ENCODE measurements at regions not wholly inside any gene's neighbourhood (a gene's known extent, or its start where the extent isn't known, plus 50 kb on each side); places are given as distances from the start of the nearest gene placed in this dataset.

GRCh38 chr5:1748271-1748670 is 51.4 kb downstream of the MRPL36 start:
- no peak for DNase-seq (ENCODE audit: low read depth, low spot score)
- ATAC-seq: no peak
- H3K4me1 ChIP-seq (ENCODE audit: control insufficient read depth, insufficient read depth, low read length): no peaks in the 10 kb centered on the region
- no peaks in the 10 kb centered on the region for H3K36me3 ChIP-seq (ENCODE audit: control insufficient read depth, insufficient read depth, low read length)
- no peaks in the 10 kb centered on the region for H3K9me3 ChIP-seq (ENCODE audit: control insufficient read depth, insufficient read depth, low read depth, low read length)
- no peak overlapping the region for H3K27ac ChIP-seq (ENCODE audit: low read length)
- ChIA-PET POLR2A (no interaction called here), CTCF (no interaction called here)
- in situ Hi-C loops (cut with HindIII; ENCODE audit: low pct_unique_long_range_greater_than_20kb, low sequenced_read_pairs): no loop called here
- no peak overlapping the region for H3K4me3 ChIP-seq (ENCODE audit: low read depth in 2 of 2, low read length in 2 of 2)
- intact Hi-C loops (cut with micrococcal nuclease; ENCODE audit: unreplicated experiment): no loop called here
- TF ChIP-seq SIN3A (IDR thresholded peaks at IDR 0.05; ENCODE audit: borderline replicate concordance, insufficient read depth, low read depth, low read length) (no peak), TCF7L2 (IDR thresholded peaks at IDR 0.05; ENCODE audit: low read depth, low read length) (no peak), POLR2AphosphoS5 (IDR thresholded peaks at IDR 0.05; ENCODE audit: low read depth, low read length) (no peak)
- TF ChIP-seq, protein P1, sequence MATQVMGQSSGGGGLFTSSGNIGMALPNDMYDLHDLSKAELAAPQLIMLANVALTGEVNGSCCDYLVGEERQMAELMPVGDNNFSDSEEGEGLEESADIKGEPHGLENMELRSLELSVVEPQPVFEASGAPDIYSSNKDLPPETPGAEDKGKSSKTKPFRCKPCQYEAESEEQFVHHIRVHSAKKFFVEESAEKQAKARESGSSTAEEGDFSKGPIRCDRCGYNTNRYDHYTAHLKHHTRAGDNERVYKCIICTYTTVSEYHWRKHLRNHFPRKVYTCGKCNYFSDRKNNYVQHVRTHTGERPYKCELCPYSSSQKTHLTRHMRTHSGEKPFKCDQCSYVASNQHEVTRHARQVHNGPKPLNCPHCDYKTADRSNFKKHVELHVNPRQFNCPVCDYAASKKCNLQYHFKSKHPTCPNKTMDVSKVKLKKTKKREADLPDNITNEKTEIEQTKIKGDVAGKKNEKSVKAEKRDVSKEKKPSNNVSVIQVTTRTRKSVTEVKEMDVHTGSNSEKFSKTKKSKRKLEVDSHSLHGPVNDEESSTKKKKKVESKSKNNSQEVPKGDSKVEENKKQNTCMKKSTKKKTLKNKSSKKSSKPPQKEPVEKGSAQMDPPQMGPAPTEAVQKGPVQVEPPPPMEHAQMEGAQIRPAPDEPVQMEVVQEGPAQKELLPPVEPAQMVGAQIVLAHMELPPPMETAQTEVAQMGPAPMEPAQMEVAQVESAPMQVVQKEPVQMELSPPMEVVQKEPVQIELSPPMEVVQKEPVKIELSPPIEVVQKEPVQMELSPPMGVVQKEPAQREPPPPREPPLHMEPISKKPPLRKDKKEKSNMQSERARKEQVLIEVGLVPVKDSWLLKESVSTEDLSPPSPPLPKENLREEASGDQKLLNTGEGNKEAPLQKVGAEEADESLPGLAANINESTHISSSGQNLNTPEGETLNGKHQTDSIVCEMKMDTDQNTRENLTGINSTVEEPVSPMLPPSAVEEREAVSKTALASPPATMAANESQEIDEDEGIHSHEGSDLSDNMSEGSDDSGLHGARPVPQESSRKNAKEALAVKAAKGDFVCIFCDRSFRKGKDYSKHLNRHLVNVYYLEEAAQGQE (IDR thresholded peaks at IDR 0.05; ENCODE audit: insufficient read depth in 1 of 2, low read depth in 2 of 2, low read length in 1 of 2): no peak
- TF ChIP-seq, protein P2, sequence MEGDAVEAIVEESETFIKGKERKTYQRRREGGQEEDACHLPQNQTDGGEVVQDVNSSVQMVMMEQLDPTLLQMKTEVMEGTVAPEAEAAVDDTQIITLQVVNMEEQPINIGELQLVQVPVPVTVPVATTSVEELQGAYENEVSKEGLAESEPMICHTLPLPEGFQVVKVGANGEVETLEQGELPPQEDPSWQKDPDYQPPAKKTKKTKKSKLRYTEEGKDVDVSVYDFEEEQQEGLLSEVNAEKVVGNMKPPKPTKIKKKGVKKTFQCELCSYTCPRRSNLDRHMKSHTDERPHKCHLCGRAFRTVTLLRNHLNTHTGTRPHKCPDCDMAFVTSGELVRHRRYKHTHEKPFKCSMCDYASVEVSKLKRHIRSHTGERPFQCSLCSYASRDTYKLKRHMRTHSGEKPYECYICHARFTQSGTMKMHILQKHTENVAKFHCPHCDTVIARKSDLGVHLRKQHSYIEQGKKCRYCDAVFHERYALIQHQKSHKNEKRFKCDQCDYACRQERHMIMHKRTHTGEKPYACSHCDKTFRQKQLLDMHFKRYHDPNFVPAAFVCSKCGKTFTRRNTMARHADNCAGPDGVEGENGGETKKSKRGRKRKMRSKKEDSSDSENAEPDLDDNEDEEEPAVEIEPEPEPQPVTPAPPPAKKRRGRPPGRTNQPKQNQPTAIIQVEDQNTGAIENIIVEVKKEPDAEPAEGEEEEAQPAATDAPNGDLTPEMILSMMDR (IDR thresholded peaks at IDR 0.05): no peak
- no TSS peak for BruUV-seq (replicated peaks)
- H3K27me3 ChIP-seq (ENCODE audit: control insufficient read depth, insufficient read depth, low read length): no peaks in the 10 kb centered on the region; the same call in 1 of the 2 replicates

- in situ Hi-C loops (cut with HindIII; ENCODE audit: low pct_unique_long_range_greater_than_20kb, low sequenced_read_pairs): no loop called here
- H3K27me3 ChIP-seq (ENCODE audit: control insufficient read depth, insufficient read depth, low read length): no peaks in the 10 kb centered on the region; the same call in 1 of the 2 replicates
- no peaks in the 10 kb centered on the region for H3K4me1 ChIP-seq (ENCODE audit: control insufficient read depth, insufficient read depth, low read length)
- TF ChIP-seq, protein P2 (IDR thresholded peaks at IDR 0.05): no peak
- TF ChIP-seq SIN3A (IDR thresholded peaks at IDR 0.05; ENCODE audit: borderline replicate concordance, insufficient read depth, low read depth, low read length) (no peak), POLR2AphosphoS5 (IDR thresholded peaks at IDR 0.05; ENCODE audit: low read depth, low read length) (no peak), TCF7L2 (IDR thresholded peaks at IDR 0.05; ENCODE audit: low read depth, low read length) (no peak)
- TF ChIP-seq, protein P1 (IDR thresholded peaks at IDR 0.05; ENCODE audit: insufficient read depth in 1 of 2, low read depth in 2 of 2, low read length in 1 of 2): no peak
- intact Hi-C loops (cut with micrococcal nuclease; ENCODE audit: unreplicated experiment): no loop called here
- ChIA-PET CTCF (no interaction called here), POLR2A (no interaction called here)
- no peaks in the 10 kb centered on the region for H3K36me3 ChIP-seq (ENCODE audit: control insufficient read depth, insufficient read depth, low read length)
- H3K9me3 ChIP-seq (ENCODE audit: control insufficient read depth, insufficient read depth, low read depth, low read length): no peaks in the 10 kb centered on the region
- ATAC-seq (no peak), DNase-seq (ENCODE audit: low read depth, low spot score) (no peak)
- BruUV-seq (replicated peaks): no TSS peak
- no peak overlapping the region for H3K4me3 ChIP-seq (ENCODE audit: low read depth in 2 of 2, low read length in 2 of 2)
- no peak overlapping the region for H3K27ac ChIP-seq (ENCODE audit: low read length)
Observed at GRCh38 chr5:1747803-1748085, 51.9 kb downstream of the MRPL36 start.

Measured in Panc1 (cell line).